Suprapubic skin (tissue), 4 donors: ENCODE measurements at regions not wholly inside any gene's neighbourhood (a gene's known extent, or its start where the extent isn't known, plus 50 kb on each side); places are given as distances from the start of the nearest gene placed in this dataset.

Experiments
- DNase-seq, 2 donors: peaks; one replicate each; pipeline ENCODE4 v3.0.0-alpha.2; 2019; ENCODE audit warnings: low spot score in 2 of 2
- H3K27ac ChIP-seq: fragments of 200-600 bp; sonication (generic); one replicate; pipeline ENCODE4 v1.5.1; 2019
- H3K27me3 ChIP-seq: fragments of 200-600 bp; sonication (generic); one replicate; pipeline ENCODE4 v1.5.1; 2019
- H3K36me3 ChIP-seq: fragments of 200-600 bp; sonication (generic); one replicate; pipeline ENCODE4 v1.5.1; 2019
- H3K4me1 ChIP-seq: fragments of 200-600 bp; sonication (generic); one replicate; pipeline ENCODE4 v1.5.1; 2019
- H3K4me3 ChIP-seq: fragments of 200-600 bp; sonication (generic); one replicate; pipeline ENCODE4 v1.5.1; 2019; ENCODE audit warnings: mild to moderate bottlenecking
- H3K9me3 ChIP-seq: fragments of 200-600 bp; sonication (generic); one replicate; pipeline ENCODE4 v1.5.1; 2019
- CTCF ChIP-seq, 2 donors: fragments of 200-600 bp in 1 of 2; fragments of 450-650 bp in 1 of 2; sonication (generic) in 1 of 2; IDR thresholded peaks; one replicate each; pipeline ENCODE4 v1.5.1; 2016 to 2019; ENCODE audit warnings: antibody characterized with exemption in 2 of 2, mild to moderate bottlenecking in 1 of 2, moderate library complexity in 1 of 2
- EP300 ChIP-seq: sonication (generic); formaldehyde crosslinking; IDR thresholded peaks from one replicate; pipeline ENCODE4 v1.6.1; 2017; ENCODE audit warnings: antibody characterized with exemption
- POLR2A ChIP-seq, 2 donors: fragments of 450-650 bp; IDR thresholded peaks; one replicate each; pipeline ENCODE4 v1.6.1; 2017; ENCODE audit warnings: antibody characterized with exemption in 2 of 2, mild to moderate bottlenecking in 2 of 2, moderate library complexity in 2 of 2
- POLR2AphosphoS5 ChIP-seq, 3 donors: sonication (generic); formaldehyde crosslinking; IDR thresholded peaks; one replicate each; pipeline ENCODE4 v1.6.1; 2017; ENCODE audit warnings: antibody characterized with exemption in 3 of 3
- WGBS: methylation state at CpG from one replicate; pipeline ENCODE4 v1.1.5; 2018; 5-methylcytosine and 5-hydroxymethylcytosine counted together

GRCh38 chr11:112769584-112769983 lies 191.6 kb upstream of the NCAM1 start:
- H3K27me3 ChIP-seq = peaks cover 9% of the 10 kb centered on the region
- H3K36me3 ChIP-seq = no peaks in the 10 kb centered on the region
- no peaks in the 10 kb centered on the region for H3K4me1 ChIP-seq
- H3K4me3 ChIP-seq = no peak overlapping the region
- H3K27ac ChIP-seq = no peak overlapping the region
- 62% methylated on average over 4 of the region's 4 CpGs for WGBS
- no peaks in the 10 kb centered on the region for H3K9me3 ChIP-seq
- no peak for DNase-seq
- TF ChIP-seq POLR2AphosphoS5 (IDR thresholded peaks at IDR 0.05) (no peak), EP300 (no peak), CTCF (IDR thresholded peaks at IDR 0.05) (no peak), POLR2A (IDR thresholded peaks at IDR 0.05) (no peak)

GRCh38 chr11:112770033-112770432 lies 191.2 kb upstream of the NCAM1 start:
- Histone ChIP-seq H3K4me1 (no peaks in the 10 kb centered on the region), H3K27ac (no peak overlapping the region), H3K27me3 (peaks cover 10% of the 10 kb centered on the region), H3K9me3 (no peaks in the 10 kb centered on the region), H3K4me3 (no peak overlapping the region), H3K36me3 (no peaks in the 10 kb centered on the region)
- no peak for TF ChIP-seq POLR2A (IDR thresholded peaks at IDR 0.05)
- no peak for TF ChIP-seq CTCF (IDR thresholded peaks at IDR 0.05)
- TF ChIP-seq EP300 = no peak
- TF ChIP-seq POLR2AphosphoS5 (IDR thresholded peaks at IDR 0.05) = no peak
- no peak for DNase-seq
- 85% methylated on average over 5 of the region's 5 CpGs for WGBS

GRCh38 chr11:112770487-112770886 lies 190.7 kb upstream of the NCAM1 start:
- Histone ChIP-seq H3K4me1 (no peaks in the 10 kb centered on the region), H3K4me3 (no peak overlapping the region), H3K9me3 (no peaks in the 10 kb centered on the region), H3K27me3 (peaks cover 10% of the 10 kb centered on the region), H3K36me3 (no peaks in the 10 kb centered on the region), H3K27ac (no peak overlapping the region)
- WGBS = 67% methylated on average over 3 of the region's 3 CpGs
- TF ChIP-seq POLR2AphosphoS5 (IDR thresholded peaks at IDR 0.05) = no peak
- TF ChIP-seq EP300 = no peak
- TF ChIP-seq POLR2A (IDR thresholded peaks at IDR 0.05) = no peak
- no peak for TF ChIP-seq CTCF (IDR thresholded peaks at IDR 0.05)
- DNase-seq = no peak

GRCh38 chr11:112771851-112772250 lies 189.4 kb upstream of the NCAM1 start:
- H3K36me3 ChIP-seq = no peaks in the 10 kb centered on the region
- no peaks in the 10 kb centered on the region for H3K9me3 ChIP-seq
- H3K27me3 ChIP-seq = peaks cover 8% of the 10 kb centered on the region
- no peak overlapping the region for H3K27ac ChIP-seq
- H3K4me3 ChIP-seq = no peak overlapping the region
- TF ChIP-seq POLR2A (IDR thresholded peaks at IDR 0.05) = no peak
- TF ChIP-seq POLR2AphosphoS5 (IDR thresholded peaks at IDR 0.05) = no peak
- no peak for TF ChIP-seq EP300
- TF ChIP-seq CTCF (IDR thresholded peaks at IDR 0.05) = no peak
- H3K4me1 ChIP-seq = no peaks in the 10 kb centered on the region
- WGBS = 48% methylated on average over 2 of the region's 2 CpGs
- no peak for DNase-seq

DNA sequence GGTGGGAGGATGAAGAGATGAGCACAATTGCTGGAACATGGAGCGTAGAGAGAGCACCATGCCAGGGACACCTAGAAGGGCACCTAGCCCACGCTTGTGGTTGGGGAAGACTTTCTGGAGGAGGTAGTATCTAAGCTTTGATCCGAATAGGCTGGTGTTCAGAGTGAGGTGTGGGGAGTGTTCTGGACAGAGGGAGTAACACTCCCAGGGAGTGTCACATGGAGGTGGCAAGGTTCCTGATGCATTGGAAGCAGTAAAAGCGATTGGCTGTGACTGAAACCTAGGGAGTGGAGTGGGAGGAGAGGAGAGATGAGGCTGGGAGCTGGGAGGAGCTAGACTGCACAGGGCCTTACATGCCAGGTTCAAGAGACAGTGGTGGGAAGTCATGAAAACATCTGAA lies 188.0 kb upstream of the NCAM1 start:
- Histone ChIP-seq H3K9me3 (no peaks in the 10 kb centered on the region), H3K4me3 (no peak overlapping the region), H3K27ac (no peak overlapping the region), H3K27me3 (peaks cover 8% of the 10 kb centered on the region), H3K4me1 (peaks cover 2% of the 10 kb centered on the region), H3K36me3 (no peaks in the 10 kb centered on the region)
- no peak for DNase-seq
- WGBS = 73% methylated on average over 4 of the region's 4 CpGs
- TF ChIP-seq EP300 = no peak
- no peak for TF ChIP-seq POLR2A (IDR thresholded peaks at IDR 0.05)
- TF ChIP-seq POLR2AphosphoS5 (IDR thresholded peaks at IDR 0.05) = no peak
- no peak for TF ChIP-seq CTCF (IDR thresholded peaks at IDR 0.05)
